Vagina (tissue), 2 donors: ENCODE measurements at regions not wholly inside any gene's neighbourhood (a gene's known extent, or its start where the extent isn't known, plus 50 kb on each side); places are given as distances from the start of the nearest gene placed in this dataset.

Experiments used
- POLR2AphosphoS5 ChIP-seq, 2 donors: sonication (generic); formaldehyde crosslinking; IDR thresholded peaks; one replicate each; pipeline ENCODE4 v1.9.0; 2017; ENCODE audit warnings: antibody characterized with exemption in 2 of 2, mild to moderate bottlenecking in 2 of 2, low read depth in 1 of 2; ENCODE audit not compliant: insufficient read depth in 1 of 2
- TF ChIP-seq, protein P1 (sequence below), 3 experiments: fragments of 450-650 bp in 2 of 3; fragments of 200-600 bp in 1 of 3; sonication (generic) in 1 of 3; IDR thresholded peaks; one replicate each; pipeline ENCODE4 v1.5.1; 2017 to 2019; ENCODE audit warnings: antibody characterized with exemption in 3 of 3, mild to moderate bottlenecking in 2 of 3, moderate library complexity in 2 of 3

DNA sequence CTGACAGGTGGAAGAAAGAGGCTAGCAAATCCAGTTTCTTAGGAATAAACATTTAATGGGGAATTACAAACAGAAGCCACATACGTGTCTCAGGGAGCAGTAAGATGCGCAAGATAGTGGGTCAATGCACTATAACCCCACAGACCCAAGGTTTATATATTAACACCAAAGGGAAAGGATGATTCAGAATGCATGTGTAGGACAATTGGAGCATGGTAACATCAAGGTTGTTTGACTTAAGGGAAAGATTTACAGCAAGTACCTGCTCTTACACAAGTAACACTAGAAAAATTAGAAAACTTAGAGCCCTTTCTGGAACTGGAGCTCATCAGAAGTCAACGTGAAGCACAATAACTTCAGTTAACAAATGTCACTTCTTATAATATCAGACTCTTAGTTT, 161.1 kb upstream of the ZWINT start:
- TF ChIP-seq, protein P1, sequence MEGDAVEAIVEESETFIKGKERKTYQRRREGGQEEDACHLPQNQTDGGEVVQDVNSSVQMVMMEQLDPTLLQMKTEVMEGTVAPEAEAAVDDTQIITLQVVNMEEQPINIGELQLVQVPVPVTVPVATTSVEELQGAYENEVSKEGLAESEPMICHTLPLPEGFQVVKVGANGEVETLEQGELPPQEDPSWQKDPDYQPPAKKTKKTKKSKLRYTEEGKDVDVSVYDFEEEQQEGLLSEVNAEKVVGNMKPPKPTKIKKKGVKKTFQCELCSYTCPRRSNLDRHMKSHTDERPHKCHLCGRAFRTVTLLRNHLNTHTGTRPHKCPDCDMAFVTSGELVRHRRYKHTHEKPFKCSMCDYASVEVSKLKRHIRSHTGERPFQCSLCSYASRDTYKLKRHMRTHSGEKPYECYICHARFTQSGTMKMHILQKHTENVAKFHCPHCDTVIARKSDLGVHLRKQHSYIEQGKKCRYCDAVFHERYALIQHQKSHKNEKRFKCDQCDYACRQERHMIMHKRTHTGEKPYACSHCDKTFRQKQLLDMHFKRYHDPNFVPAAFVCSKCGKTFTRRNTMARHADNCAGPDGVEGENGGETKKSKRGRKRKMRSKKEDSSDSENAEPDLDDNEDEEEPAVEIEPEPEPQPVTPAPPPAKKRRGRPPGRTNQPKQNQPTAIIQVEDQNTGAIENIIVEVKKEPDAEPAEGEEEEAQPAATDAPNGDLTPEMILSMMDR (IDR thresholded peaks at IDR 0.05): no peak
- TF ChIP-seq POLR2AphosphoS5 (IDR thresholded peaks at IDR 0.05; ENCODE audit: insufficient read depth in 1 of 2, low read depth in 1 of 2): no peak
